Gastroesophageal sphincter (tissue), 4 donors: ENCODE measurements at regions not wholly inside any gene's neighbourhood (a gene's known extent, or its start where the extent isn't known, plus 50 kb on each side); places are given as distances from the start of the nearest gene placed in this dataset.

ENCODE experiments used
- ATAC-seq: fragments of 150-250 bp; one replicate; pipeline ENCODE4 v1.9.1; 2016; ENCODE audit warnings: mild to moderate bottlenecking, moderate library complexity
- H3K27ac ChIP-seq, 4 donors: fragments of 200-600 bp; sonication (generic) in 3 of 4; 1 replicate in 3 of 4; 2 replicates in 1 of 4; pipeline ENCODE4 v1.5.1; 2016 to 2019
- H3K27me3 ChIP-seq: fragments of 200-600 bp; sonication (generic); one replicate; pipeline ENCODE4 v1.5.1; 2019
- H3K36me3 ChIP-seq, 2 donors: fragments of 200-600 bp; sonication (generic); one replicate each; pipeline ENCODE4 v1.5.1; 2019; ENCODE audit warnings: control low read depth in 1 of 2
- H3K4me1 ChIP-seq, 3 donors: fragments of 200-600 bp; sonication (generic); 1 replicate in 2 of 3; 2 replicates in 1 of 3; pipeline ENCODE4 v1.5.1; 2016 to 2019; ENCODE audit warnings: control low read depth in 2 of 3
- H3K4me3 ChIP-seq, 2 donors: fragments of 200-600 bp; sonication (generic); one replicate each; pipeline ENCODE4 v1.5.1; 2019; ENCODE audit warnings: mild to moderate bottlenecking in 1 of 2, moderate library complexity in 1 of 2
- H3K9me3 ChIP-seq, 3 donors: fragments of 200-600 bp; sonication (generic); one replicate each; pipeline ENCODE4 v1.5.1; 2017 to 2019; ENCODE audit warnings: control low read depth in 2 of 3
- CTCF ChIP-seq, 4 experiments: fragments of 200-600 bp in 2 of 4; fragments of 450-650 bp in 2 of 4; sonication (generic) in 1 of 4; IDR thresholded peaks; one replicate each; pipeline ENCODE4 v1.5.1; 2017 to 2019; ENCODE audit warnings: antibody characterized with exemption in 4 of 4, mild to moderate bottlenecking in 2 of 4, moderate library complexity in 2 of 4
- EP300 ChIP-seq: sonication (generic); formaldehyde crosslinking; IDR thresholded peaks from one replicate; pipeline ENCODE4 v1.6.1; 2017; ENCODE audit warnings: antibody characterized with exemption, mild to moderate bottlenecking
- POLR2A ChIP-seq, 2 donors: fragments of 450-650 bp; IDR thresholded peaks; one replicate each; pipeline ENCODE4 v1.6.1; 2017; ENCODE audit warnings: antibody characterized with exemption in 2 of 2, mild to moderate bottlenecking in 2 of 2, moderate library complexity in 1 of 2
- POLR2AphosphoS5 ChIP-seq: sonication (generic); formaldehyde crosslinking; IDR thresholded peaks from one replicate; pipeline ENCODE4 v1.6.1; 2017; ENCODE audit warnings: antibody characterized with exemption
- WGBS, 2 donors: methylation state at CpG; one replicate each; pipeline ENCODE4 v1.1.5; 2018; ENCODE audit warnings: low coverage in 1 of 2; 5-methylcytosine and 5-hydroxymethylcytosine counted together

- no peaks in the 10 kb centered on the region for H3K36me3 ChIP-seq
- peaks cover 4% of the 10 kb centered on the region for H3K27me3 ChIP-seq
- TF ChIP-seq POLR2A (IDR thresholded peaks at IDR 0.05) = no peak
- TF ChIP-seq POLR2AphosphoS5 = no peak
- no peak for TF ChIP-seq CTCF (IDR thresholded peaks at IDR 0.05)
- TF ChIP-seq EP300 = no peak
- peak; percentile 25 for ATAC-seq
- H3K4me1 ChIP-seq = peaks cover 0 to 16% (median 14%) of the 10 kb centered on the region in 3 donors
- WGBS, 2 donors = 28 to 43% methylated on average over 4 to 5 of the region's 5 CpGs
- no peak overlapping the region for H3K4me3 ChIP-seq
- no peaks in the 10 kb centered on the region for H3K9me3 ChIP-seq
- H3K27ac ChIP-seq = peak overlapping the region in 3 of 4 donors; percentile 46 to 72 (median 51)
Observed at GRCh38 chr20:22795433-22795832, 211.1 kb upstream of the FOXA2 start.

GRCh38 chr20:22795871-22796270, 211.5 kb upstream of the FOXA2 start:
- Histone ChIP-seq H3K36me3 (no peaks in the 10 kb centered on the region), H3K9me3 (no peaks in the 10 kb centered on the region), H3K27ac (peak overlapping the region; percentile 44 to 72 (median 52)), H3K4me1 (peaks cover 0 to 16% (median 14%) of the 10 kb centered on the region in 3 donors), H3K4me3 (no peak overlapping the region), H3K27me3 (peaks cover 8% of the 10 kb centered on the region)
- 26 to 50% methylated on average over 3 to 4 of the region's 4 CpGs for WGBS, 2 donors
- ATAC-seq = peak; percentile 85
- TF ChIP-seq POLR2A (IDR thresholded peaks at IDR 0.05) (no peak), EP300 (no peak), POLR2AphosphoS5 (peak; percentile 44)

GRCh38 chr20:22796469-22797077, 212.2 kb upstream of the FOXA2 start:
- no peak overlapping the region for H3K4me3 ChIP-seq
- TF ChIP-seq EP300 = no peak
- no peak for TF ChIP-seq CTCF (IDR thresholded peaks at IDR 0.05)
- TF ChIP-seq POLR2A (IDR thresholded peaks at IDR 0.05) = no peak
- no peak for TF ChIP-seq POLR2AphosphoS5
- peaks cover 0 to 16% (median 14%) of the 10 kb centered on the region in 3 donors for H3K4me1 ChIP-seq
- peak; percentile 75 for ATAC-seq
- H3K9me3 ChIP-seq = no peaks in the 10 kb centered on the region
- peak overlapping the region; percentile 16 to 58 (median 42) for H3K27ac ChIP-seq
- no peaks in the 10 kb centered on the region for H3K36me3 ChIP-seq
- H3K27me3 ChIP-seq = peaks cover 11% of the 10 kb centered on the region
- WGBS, 2 donors = 39 to 73% methylated on average over 4 to 5 of the region's 5 CpGs

GRCh38 chr20:22797103-22797502, 212.7 kb upstream of the FOXA2 start:
- Histone ChIP-seq H3K27ac (peak overlapping the region in 1 of 4 donors; percentile 58), H3K27me3 (peaks cover 17% of the 10 kb centered on the region), H3K9me3 (no peaks in the 10 kb centered on the region), H3K4me1 (peaks cover 0 to 16% (median 14%) of the 10 kb centered on the region in 3 donors), H3K4me3 (no peak overlapping the region), H3K36me3 (no peaks in the 10 kb centered on the region)
- ATAC-seq = no peak
- WGBS, 2 donors = 80 to 90% methylated on average over 3 of the region's 3 CpGs
- no peak for TF ChIP-seq POLR2AphosphoS5
- TF ChIP-seq EP300 = no peak
- TF ChIP-seq POLR2A (IDR thresholded peaks at IDR 0.05) = no peak
- no peak for TF ChIP-seq CTCF (IDR thresholded peaks at IDR 0.05)

GRCh38 chr20:22799687-22800086, 215.3 kb upstream of the FOXA2 start:
- WGBS, 2 donors = 60 to 71% methylated on average over 2 to 3 of the region's 3 CpGs
- Histone ChIP-seq H3K4me1 (peaks cover 0 to 9% (median 8%) of the 10 kb centered on the region in 3 donors), H3K27ac (no peak overlapping the region), H3K9me3 (no peaks in the 10 kb centered on the region), H3K4me3 (no peak overlapping the region), H3K27me3 (peaks cover 27% of the 10 kb centered on the region), H3K36me3 (no peaks in the 10 kb centered on the region)
- TF ChIP-seq POLR2AphosphoS5 = no peak
- no peak for TF ChIP-seq POLR2A (IDR thresholded peaks at IDR 0.05)
- no peak for TF ChIP-seq CTCF (IDR thresholded peaks at IDR 0.05)
- no peak for ATAC-seq
